GM20000 (cell line): ENCODE measurements at regions not wholly inside any gene's neighbourhood (a gene's known extent, or its start where the extent isn't known, plus 50 kb on each side); places are given as distances from the start of the nearest gene placed in this dataset.

Experiments
- DNase-seq: peaks from one replicate; pipeline ENCODE4 v3.0.0; 2012; ENCODE audit warnings: low spot score
- TF ChIP-seq, protein P1 (sequence below): IDR thresholded peaks from 2 replicates; pipeline ENCODE4 v1.5.1; 2012; ENCODE audit warnings: mild to moderate bottlenecking, control low read depth; ENCODE audit errors: extremely low read depth, missing control alignments

DNA sequence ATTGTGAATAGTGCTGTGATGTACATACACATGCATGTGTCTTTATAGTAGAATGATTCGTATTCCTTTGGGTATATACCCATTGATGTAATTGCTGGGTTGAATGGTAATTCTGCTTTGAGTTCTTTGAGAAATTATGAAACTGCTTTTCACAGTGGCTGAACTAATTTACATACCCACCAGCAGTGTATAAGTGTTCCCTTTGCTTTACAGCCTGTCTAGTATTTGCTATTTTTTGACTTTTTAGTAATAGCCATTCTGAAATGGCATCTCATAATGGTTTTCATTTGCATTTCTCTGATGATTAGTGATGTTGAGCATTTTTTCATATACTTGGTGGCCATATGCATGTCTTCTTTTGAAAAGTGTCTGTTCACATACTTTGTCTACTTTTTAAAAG, 54.5 kb upstream of the FAM78B start:
- TF ChIP-seq, protein P1, sequence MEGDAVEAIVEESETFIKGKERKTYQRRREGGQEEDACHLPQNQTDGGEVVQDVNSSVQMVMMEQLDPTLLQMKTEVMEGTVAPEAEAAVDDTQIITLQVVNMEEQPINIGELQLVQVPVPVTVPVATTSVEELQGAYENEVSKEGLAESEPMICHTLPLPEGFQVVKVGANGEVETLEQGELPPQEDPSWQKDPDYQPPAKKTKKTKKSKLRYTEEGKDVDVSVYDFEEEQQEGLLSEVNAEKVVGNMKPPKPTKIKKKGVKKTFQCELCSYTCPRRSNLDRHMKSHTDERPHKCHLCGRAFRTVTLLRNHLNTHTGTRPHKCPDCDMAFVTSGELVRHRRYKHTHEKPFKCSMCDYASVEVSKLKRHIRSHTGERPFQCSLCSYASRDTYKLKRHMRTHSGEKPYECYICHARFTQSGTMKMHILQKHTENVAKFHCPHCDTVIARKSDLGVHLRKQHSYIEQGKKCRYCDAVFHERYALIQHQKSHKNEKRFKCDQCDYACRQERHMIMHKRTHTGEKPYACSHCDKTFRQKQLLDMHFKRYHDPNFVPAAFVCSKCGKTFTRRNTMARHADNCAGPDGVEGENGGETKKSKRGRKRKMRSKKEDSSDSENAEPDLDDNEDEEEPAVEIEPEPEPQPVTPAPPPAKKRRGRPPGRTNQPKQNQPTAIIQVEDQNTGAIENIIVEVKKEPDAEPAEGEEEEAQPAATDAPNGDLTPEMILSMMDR: no peak
- DNase-seq: no peak

DNA sequence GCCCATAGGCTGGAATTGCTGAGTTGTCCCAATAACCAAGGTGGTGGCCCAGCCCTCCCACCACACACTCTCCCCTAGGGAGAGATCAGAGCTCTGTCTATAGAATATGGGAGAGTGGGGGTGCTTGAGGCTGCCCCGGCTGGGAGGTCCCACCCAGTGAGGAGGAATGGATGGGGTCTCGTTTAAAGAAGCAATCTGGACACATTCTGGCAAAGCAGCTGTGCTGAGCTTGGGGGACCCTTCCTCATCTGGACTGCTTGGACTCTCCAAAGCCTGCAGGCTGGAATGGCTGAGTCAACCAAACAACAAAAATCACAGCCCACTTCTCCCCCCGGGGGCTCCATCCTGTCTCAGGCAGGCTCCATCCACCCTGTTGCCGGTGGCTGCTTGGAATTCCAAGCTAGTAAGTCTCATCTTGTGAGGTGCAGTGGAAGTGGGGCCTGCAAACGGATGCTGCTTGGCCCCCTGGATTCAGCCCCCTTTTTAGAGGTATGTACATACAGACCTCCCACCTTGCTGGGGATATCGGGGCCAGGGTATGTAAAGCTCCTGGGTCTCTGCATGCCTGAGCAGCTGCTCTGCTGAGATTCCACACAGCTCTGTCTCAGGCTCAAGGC, 67.1 kb upstream of the FAM78B start:
- TF ChIP-seq, protein P1: no peak
- no peak for DNase-seq

DNA sequence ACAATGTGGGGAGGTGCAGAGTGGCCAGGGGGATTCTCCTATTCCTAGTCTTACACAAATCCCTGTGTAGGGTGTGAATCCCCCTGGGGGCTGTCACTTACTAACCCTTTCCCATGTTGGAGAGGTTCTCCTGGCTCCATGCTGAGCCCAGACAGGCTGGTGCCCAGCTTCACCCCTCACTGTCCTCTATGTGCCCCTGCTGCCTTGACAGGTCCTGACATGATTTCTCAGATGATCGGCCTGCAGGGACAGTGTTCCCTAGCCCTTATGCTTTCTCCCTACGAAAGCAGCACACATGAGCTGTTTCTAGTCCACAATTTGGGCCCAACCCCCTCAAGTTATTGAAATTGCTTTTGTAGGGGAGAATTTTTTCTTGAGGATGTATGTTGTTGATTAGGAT, 68.9 kb upstream of the FAM78B start:
- TF ChIP-seq, protein P1: no peak
- no peak for DNase-seq

DNA sequence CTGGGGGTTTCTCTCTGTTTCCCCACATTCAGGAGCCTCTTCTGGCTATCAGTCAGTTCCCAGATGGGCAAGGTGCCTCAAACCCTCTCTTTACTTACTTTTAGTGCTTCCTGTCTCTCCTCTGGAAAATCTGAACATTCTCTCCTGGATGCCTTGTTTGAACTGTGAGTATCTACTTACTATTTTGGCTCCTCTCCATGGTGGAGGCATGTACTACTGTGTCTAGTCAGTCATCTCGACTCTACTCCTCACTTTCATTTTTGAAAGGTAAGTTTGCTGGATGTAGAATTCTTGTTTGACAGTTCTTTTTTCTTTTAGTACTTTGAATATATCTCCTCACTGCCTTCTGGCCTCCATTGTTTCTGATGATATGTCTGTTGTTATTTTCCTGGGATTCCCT, 70.9 kb upstream of the FAM78B start:
- DNase-seq: no peak
- TF ChIP-seq, protein P1: no peak

DNA sequence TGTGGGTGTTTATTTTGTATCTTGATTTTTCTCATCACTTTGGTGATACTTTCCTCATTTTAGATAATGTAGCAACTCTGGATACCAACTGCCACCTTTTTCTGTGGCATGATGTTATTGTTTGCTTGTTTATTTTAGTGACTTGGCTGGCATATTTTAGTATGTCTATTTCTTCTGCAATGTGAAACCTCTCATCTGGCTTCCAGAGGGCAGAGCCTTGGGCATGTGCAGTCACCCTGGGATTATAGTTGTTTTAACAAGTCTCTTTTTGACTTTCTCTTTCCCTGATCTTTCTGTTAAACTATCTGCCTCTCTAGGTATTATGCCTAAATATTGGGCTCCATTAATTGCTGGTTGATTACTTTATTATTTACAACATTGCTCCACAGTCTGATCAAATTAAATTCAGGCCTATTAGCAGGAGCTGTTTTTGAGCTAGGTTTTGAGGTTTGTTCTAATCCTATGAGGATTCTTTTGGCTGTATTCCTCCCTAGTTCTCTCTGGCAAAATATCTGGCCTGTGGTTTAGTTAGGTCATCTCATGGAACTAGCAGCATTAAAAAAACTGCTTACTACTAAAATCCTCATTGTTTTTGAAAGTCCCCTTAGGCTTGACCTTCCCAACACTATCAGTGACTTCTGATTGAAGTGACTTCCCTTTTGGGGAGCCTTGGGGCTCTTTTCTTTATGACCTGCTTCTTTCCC, 86.4 kb upstream of the FAM78B start:
- TF ChIP-seq, protein P1: no peak
- DNase-seq: no peak

DNA sequence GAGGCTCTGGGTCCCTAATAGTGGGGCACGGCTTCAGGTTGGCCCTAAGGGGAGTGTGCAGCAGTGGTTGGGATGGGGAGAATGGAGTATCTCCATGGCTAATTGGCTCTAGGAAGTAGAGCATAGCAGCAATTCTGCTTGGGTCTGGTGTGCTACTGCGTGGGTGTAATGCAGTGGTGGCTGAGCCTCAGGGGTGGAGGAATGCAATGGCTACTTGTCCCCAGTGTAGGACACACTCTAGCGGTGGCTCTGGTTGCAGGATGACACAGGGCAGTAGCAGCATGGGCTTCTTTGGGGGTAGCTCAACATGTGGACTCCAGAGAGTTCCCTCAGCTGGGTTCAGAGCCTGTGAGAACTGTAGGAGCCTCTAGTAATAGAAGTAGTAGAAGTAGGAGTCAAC, 91.2 kb upstream of the FAM78B start:
- TF ChIP-seq, protein P1: no peak
- DNase-seq: no peak

DNA sequence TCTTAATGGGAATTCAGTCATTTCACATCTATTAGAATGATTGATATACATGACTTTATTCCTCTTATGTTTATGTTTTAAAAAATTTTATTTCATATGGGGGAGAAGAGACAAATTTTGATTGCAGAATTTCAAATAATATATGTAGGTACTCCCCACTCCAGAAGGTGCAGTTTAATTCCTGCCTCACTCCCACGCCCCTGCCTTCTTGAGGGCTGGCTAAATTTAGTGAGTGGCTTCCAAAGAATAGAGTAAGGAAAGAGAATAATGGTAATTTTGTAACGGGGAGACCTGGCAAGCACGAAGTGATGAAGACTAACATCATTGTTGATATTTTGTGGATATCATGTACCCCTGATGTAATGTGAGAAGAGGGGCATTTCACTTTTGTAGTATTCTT, 94.7 kb upstream of the FAM78B start:
- no peak for DNase-seq
- TF ChIP-seq, protein P1: no peak
